GM23338 (cell line): ENCODE measurements at regions not wholly inside any gene's neighbourhood (a gene's known extent, or its start where the extent isn't known, plus 50 kb on each side); places are given as distances from the start of the nearest gene placed in this dataset.
A peak's percentile ranks its signal among the peaks of the same experiment; 100 is the strongest.

Source experiments
- ATAC-seq: fragments of 200-7000 bp; cut with Tn5 transposase; 3 replicates; pipeline ENCODE4 v1.9.1; 2020
- DNase-seq: peaks from one replicate; pipeline ENCODE4 v3.0.0-alpha.2; 2015; ENCODE audit warnings: low spot score
- H2AFZ ChIP-seq: fragments of 200-600 bp; sonication (generic); 2 replicates; pipeline ENCODE4 v1.8.0; 2016; ENCODE audit warnings: antibody characterized with exemption, mild to moderate bottlenecking, moderate library complexity
- H3F3A ChIP-seq: fragments of 200-600 bp; sonication (generic); replicated peaks from 2 replicates; pipeline ENCODE4 v1.8.0; 2017; ENCODE audit warnings: antibody characterized with exemption, mixed run types, low read depth
- H3K27ac ChIP-seq: fragments of 200-600 bp; sonication (generic); 2 replicates; pipeline ENCODE4 v1.6.1; 2016; ENCODE audit warnings: low read depth
- H3K27me3 ChIP-seq: fragments of 200-600 bp; sonication (generic); 2 replicates; pipeline ENCODE4 v1.8.0; 2016; ENCODE audit warnings: mild to moderate bottlenecking, mixed run types, moderate library complexity; ENCODE audit not compliant: insufficient read depth
- H3K36me3 ChIP-seq: fragments of 200-600 bp; sonication (generic); 2 replicates; pipeline ENCODE4 v1.8.0; 2016; ENCODE audit warnings: mild to moderate bottlenecking; ENCODE audit not compliant: insufficient read depth
- H3K4me1 ChIP-seq: fragments of 200-600 bp; sonication (generic); 2 replicates; pipeline ENCODE4 v1.8.0; 2016; ENCODE audit warnings: mild to moderate bottlenecking, moderate library complexity; ENCODE audit not compliant: insufficient read depth
- H3K4me2 ChIP-seq: fragments of 200-600 bp; sonication (generic); 2 replicates; pipeline ENCODE4 v1.7.1; 2017; ENCODE audit warnings: mixed run types
- H3K4me3 ChIP-seq: fragments of 200-600 bp; sonication (generic); 2 replicates; pipeline ENCODE4 v1.6.1; 2016; ENCODE audit warnings: mixed run types
- H3K79me2 ChIP-seq: fragments of 200-600 bp; sonication (generic); replicated peaks from 2 replicates; pipeline ENCODE4 v1.8.0; 2017; ENCODE audit warnings: mild to moderate bottlenecking; ENCODE audit not compliant: insufficient read depth
- H3K9me2 ChIP-seq: fragments of 200-600 bp; sonication (generic); 2 replicates; pipeline ENCODE4 v1.8.0; 2017; ENCODE audit not compliant: insufficient read depth
- H4K20me1 ChIP-seq: fragments of 200-600 bp; sonication (generic); replicated peaks from 2 replicates; pipeline ENCODE4 v1.8.0; 2017; ENCODE audit warnings: mild to moderate bottlenecking; ENCODE audit not compliant: insufficient read depth
- H3K27ac Mint-ChIP-seq: 2 replicates; pipeline ENCODE4 v1.8.0; 2020; ENCODE audit warnings: inconsistent platforms, mild to moderate bottlenecking, moderate library complexity, mixed read lengths
- H3K27me3 Mint-ChIP-seq: 3 replicates; pipeline ENCODE4 v1.8.0; 2022; ENCODE audit warnings: low read depth, mild to moderate bottlenecking, moderate library complexity, mixed read lengths, inconsistent platforms; ENCODE audit not compliant: insufficient read depth, poor library complexity
- H3K36me3 Mint-ChIP-seq: 3 replicates; pipeline ENCODE4 v1.8.0; 2021; ENCODE audit warnings: low read depth, mild to moderate bottlenecking, inconsistent platforms, moderate library complexity, mixed read lengths
- H3K4me1 Mint-ChIP-seq: 3 replicates; pipeline ENCODE4 v1.8.0; 2020; ENCODE audit warnings: mild to moderate bottlenecking, inconsistent platforms, mixed read lengths
- H3K4me3 Mint-ChIP-seq: 3 replicates; pipeline ENCODE4 v1.8.0; 2021; ENCODE audit warnings: moderate library complexity, mild to moderate bottlenecking, inconsistent platforms, mixed read lengths
- H3K9me3 Mint-ChIP-seq: 3 replicates; pipeline ENCODE4 v1.8.0; 2020; ENCODE audit warnings: moderate library complexity, mild to moderate bottlenecking, inconsistent platforms, mixed read lengths
- CREB1 ChIP-seq: fragments of 250-450 bp; sonication (Bioruptor Pico); IDR thresholded peaks from 2 replicates; pipeline ENCODE4 v1.5.0; 2020; ENCODE audit warnings: low read depth, mild to moderate bottlenecking, moderate library complexity
- ETS1 ChIP-seq: IDR thresholded peaks from 2 replicates; pipeline ENCODE4 v1.6.1; 2016; ENCODE audit warnings: antibody characterized with exemption
- EZH2 ChIP-seq: fragments of 200-600 bp; sonication (generic); IDR thresholded peaks from one replicate; pipeline ENCODE4 v1.8.0; 2017; ENCODE audit warnings: antibody characterized with exemption, mild to moderate bottlenecking, low read depth; ENCODE audit not compliant: unreplicated experiment
- EZH2phosphoT487 ChIP-seq: fragments of 200-600 bp; sonication (generic); IDR thresholded peaks from one replicate; pipeline ENCODE4 v1.8.1; 2018; ENCODE audit warnings: antibody characterized with exemption; ENCODE audit not compliant: unreplicated experiment
- JUNB ChIP-seq: IDR thresholded peaks from one replicate; pipeline ENCODE4 v1.6.1; 2016; ENCODE audit warnings: antibody characterized with exemption; ENCODE audit not compliant: unreplicated experiment
- NANOG ChIP-seq: IDR thresholded peaks from 2 replicates; pipeline ENCODE4 v1.6.1; 2016; ENCODE audit warnings: antibody characterized with exemption, borderline replicate concordance
- POLR2AphosphoS5 ChIP-seq: IDR thresholded peaks from 2 replicates; pipeline ENCODE4 v1.6.1; 2016; ENCODE audit warnings: antibody characterized with exemption, low read depth
- REST ChIP-seq: IDR thresholded peaks from one replicate; pipeline ENCODE4 v1.6.1; 2018; ENCODE audit warnings: antibody characterized with exemption; ENCODE audit not compliant: unreplicated experiment
- STAT1 ChIP-seq: IDR thresholded peaks from one replicate; pipeline ENCODE4 v1.6.1; 2016; ENCODE audit warnings: antibody characterized with exemption; ENCODE audit not compliant: unreplicated experiment
- ZNF114 ChIP-seq: fragments of 250-450 bp; sonication (Bioruptor Pico); IDR thresholded peaks from 2 replicates; pipeline ENCODE4 v1.5.0; 2020; ENCODE audit warnings: mild to moderate bottlenecking, moderate library complexity
- ZNF331 ChIP-seq: fragments of 250-450 bp; sonication (Bioruptor Pico); IDR thresholded peaks from 2 replicates; pipeline ENCODE4 v1.5.0; 2020; ENCODE audit warnings: low read depth, mild to moderate bottlenecking, moderate library complexity
- ZNF462 ChIP-seq: fragments of 250-450 bp; sonication (Bioruptor Pico); IDR thresholded peaks from 2 replicates; pipeline ENCODE4 v1.5.0; 2020; ENCODE audit warnings: mild to moderate bottlenecking, moderate library complexity
- TF ChIP-seq, protein P1 (sequence below), 2 experiments: fragments of 200-600 bp in 1 of 2; sonication (generic) in 1 of 2; conservative IDR thresholded peaks; 2 replicates each; pipeline versions ENCODE4 v1.5.1 to v1.6.1; 2016 to 2017; ENCODE audit warnings: antibody characterized with exemption in 2 of 2, low read depth in 2 of 2, mild to moderate bottlenecking in 2 of 2, moderate library complexity in 1 of 2

- no peaks in the 10 kb centered on the region for H3K36me3 ChIP-seq
- no peaks in the 10 kb centered on the region for H3K36me3 Mint-ChIP-seq
- H3K27ac ChIP-seq, result no peak overlapping the region
- H3K27me3 ChIP-seq, result no peaks in the 10 kb centered on the region
- no peaks in the 10 kb centered on the region for H3K79me2 ChIP-seq
- H3K27me3 Mint-ChIP-seq, result no peaks in the 10 kb centered on the region
- H4K20me1 ChIP-seq, result no peaks in the 10 kb centered on the region
- TF ChIP-seq ZNF331 (CRISPR knock-in tag), result no peak
- TF ChIP-seq STAT1, result no peak
- TF ChIP-seq, protein P1, sequence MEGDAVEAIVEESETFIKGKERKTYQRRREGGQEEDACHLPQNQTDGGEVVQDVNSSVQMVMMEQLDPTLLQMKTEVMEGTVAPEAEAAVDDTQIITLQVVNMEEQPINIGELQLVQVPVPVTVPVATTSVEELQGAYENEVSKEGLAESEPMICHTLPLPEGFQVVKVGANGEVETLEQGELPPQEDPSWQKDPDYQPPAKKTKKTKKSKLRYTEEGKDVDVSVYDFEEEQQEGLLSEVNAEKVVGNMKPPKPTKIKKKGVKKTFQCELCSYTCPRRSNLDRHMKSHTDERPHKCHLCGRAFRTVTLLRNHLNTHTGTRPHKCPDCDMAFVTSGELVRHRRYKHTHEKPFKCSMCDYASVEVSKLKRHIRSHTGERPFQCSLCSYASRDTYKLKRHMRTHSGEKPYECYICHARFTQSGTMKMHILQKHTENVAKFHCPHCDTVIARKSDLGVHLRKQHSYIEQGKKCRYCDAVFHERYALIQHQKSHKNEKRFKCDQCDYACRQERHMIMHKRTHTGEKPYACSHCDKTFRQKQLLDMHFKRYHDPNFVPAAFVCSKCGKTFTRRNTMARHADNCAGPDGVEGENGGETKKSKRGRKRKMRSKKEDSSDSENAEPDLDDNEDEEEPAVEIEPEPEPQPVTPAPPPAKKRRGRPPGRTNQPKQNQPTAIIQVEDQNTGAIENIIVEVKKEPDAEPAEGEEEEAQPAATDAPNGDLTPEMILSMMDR (conservative IDR thresholded peaks at IDR 0.05; ENCODE audit: low read depth in 2 of 2), result no peak
- no peak for TF ChIP-seq NANOG
- TF ChIP-seq ZNF114, result no peak
- no peak for TF ChIP-seq REST
- no peak for TF ChIP-seq ZNF462 (CRISPR knock-in tag)
- no peak for TF ChIP-seq ETS1
- TF ChIP-seq CREB1 (CRISPR knock-in tag), result no peak
- TF ChIP-seq EZH2phosphoT487, result no peak
- TF ChIP-seq JUNB, result no peak
- no peak for TF ChIP-seq EZH2
- TF ChIP-seq POLR2AphosphoS5, result no peak
- ATAC-seq (no peak), DNase-seq (no peak)
- no peak overlapping the region for H3K4me3 ChIP-seq
- peaks cover 14% of the 10 kb centered on the region; the same call in 1 of the 2 replicates for H3K4me1 ChIP-seq
- H3K4me2 ChIP-seq, result peak overlapping the region; percentile 4; the same call in 1 of the 2 replicates
- peaks cover 23% of the 10 kb centered on the region for H3K4me1 Mint-ChIP-seq
- peaks cover 9% of the 10 kb centered on the region; the same call in 1 of the 2 replicates for H3K9me2 ChIP-seq
- H3K4me3 Mint-ChIP-seq, result no peak overlapping the region
- no peak overlapping the region; the same call in 1 of the 2 replicates for H3K27ac Mint-ChIP-seq
- H2AFZ ChIP-seq, result no peak overlapping the region
- H3F3A ChIP-seq, result no peaks in the 10 kb centered on the region
- H3K9me3 Mint-ChIP-seq, result no peaks in the 10 kb centered on the region
Measured at GRCh38 chr9:78713614-78714405, 416.9 kb downstream of the PSAT1 start.
